ENCODE measurements at regions not wholly inside any gene's neighbourhood (a gene's known extent, or its start where the extent isn't known, plus 50 kb on each side); places are given as distances from the start of the nearest gene placed in this dataset.
A peak's percentile ranks its signal among the peaks of the same experiment; 100 is the strongest.

DNA sequence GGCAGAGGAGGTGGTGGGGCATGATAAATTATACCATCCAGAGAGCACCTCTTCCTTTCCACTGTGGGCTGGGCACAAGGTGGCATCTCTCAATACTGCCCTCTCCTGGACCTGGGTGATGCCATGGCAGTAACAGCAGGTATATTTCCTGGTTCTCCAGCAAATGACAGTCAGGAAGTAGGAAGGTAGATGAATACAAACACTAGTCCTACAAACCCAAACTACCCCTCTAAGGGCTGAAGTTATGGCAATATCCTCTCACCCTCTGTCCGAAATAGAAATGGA, 1004.9 kb downstream of the KCNMA1 start:
- TF ChIP-seq, protein P1, sequence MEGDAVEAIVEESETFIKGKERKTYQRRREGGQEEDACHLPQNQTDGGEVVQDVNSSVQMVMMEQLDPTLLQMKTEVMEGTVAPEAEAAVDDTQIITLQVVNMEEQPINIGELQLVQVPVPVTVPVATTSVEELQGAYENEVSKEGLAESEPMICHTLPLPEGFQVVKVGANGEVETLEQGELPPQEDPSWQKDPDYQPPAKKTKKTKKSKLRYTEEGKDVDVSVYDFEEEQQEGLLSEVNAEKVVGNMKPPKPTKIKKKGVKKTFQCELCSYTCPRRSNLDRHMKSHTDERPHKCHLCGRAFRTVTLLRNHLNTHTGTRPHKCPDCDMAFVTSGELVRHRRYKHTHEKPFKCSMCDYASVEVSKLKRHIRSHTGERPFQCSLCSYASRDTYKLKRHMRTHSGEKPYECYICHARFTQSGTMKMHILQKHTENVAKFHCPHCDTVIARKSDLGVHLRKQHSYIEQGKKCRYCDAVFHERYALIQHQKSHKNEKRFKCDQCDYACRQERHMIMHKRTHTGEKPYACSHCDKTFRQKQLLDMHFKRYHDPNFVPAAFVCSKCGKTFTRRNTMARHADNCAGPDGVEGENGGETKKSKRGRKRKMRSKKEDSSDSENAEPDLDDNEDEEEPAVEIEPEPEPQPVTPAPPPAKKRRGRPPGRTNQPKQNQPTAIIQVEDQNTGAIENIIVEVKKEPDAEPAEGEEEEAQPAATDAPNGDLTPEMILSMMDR (IDR thresholded peaks at IDR 0.05; ENCODE audit: low read depth, low read length, missing input control): peak; percentile 68
- TF ChIP-seq YY1 (IDR thresholded peaks at IDR 0.05) (no peak), MAX (IDR thresholded peaks at IDR 0.05) (no peak)
